ENCODE measurements at regions not wholly inside any gene's neighbourhood (a gene's known extent, or its start where the extent isn't known, plus 50 kb on each side); places are given as distances from the start of the nearest gene placed in this dataset.

DNA sequence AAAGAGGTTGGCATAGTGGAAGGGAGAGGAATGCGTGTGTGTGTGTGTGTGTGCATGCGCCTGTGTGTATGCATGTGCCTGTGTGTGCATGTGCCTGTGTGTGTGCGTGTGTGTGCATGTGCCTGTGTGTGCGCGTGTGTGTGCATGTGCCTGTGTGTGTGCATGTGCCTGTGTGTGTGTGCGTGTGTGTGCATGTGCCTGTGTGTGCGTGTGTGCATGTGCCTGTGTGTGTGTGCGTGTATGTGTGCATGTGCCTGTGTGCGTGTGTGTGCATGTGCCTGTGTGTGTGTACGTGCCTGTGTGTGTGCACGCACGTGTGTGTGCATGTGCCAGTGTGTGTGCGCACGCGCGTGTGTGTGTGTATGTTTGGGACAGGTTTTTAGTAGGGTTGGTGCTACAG lies 205.1 kb downstream of the MEMO1 start:
- POLR2A ChIA-PET (ENCODE audit: unreplicated experiment) = no interaction called here
- 75% methylated on average over 11 of the region's 16 CpGs; no CpG with 5 or more reads in 1 of the 2 experiments for WGBS, 2 experiments (ENCODE audit: extremely low coverage in 2 of 2, insufficient read length in 1 of 2)
- no peaks in the 10 kb centered on the region for H3K9me1 ChIP-seq (ENCODE audit: insufficient read depth, low read length)
- in situ Hi-C loops (cut with MboI; ENCODE audit: low sequenced_read_pairs) (no loop called here), dilution Hi-C loops (cut with HindIII; ENCODE audit: low sequenced_read_pairs, unreplicated experiment) (no loop called here), intact Hi-C loops (cut with micrococcal nuclease) (no loop called here)
- H2BK120ac ChIP-seq (ENCODE audit: low read depth, low read length) = no peak overlapping the region
- no peaks in the 10 kb centered on the region for H3K36me3 ChIP-seq (ENCODE audit: control insufficient read depth, insufficient read depth, low read length)
- no peak overlapping the region for H3K27ac ChIP-seq (ENCODE audit: insufficient read depth, low read length)
- H2BK20ac ChIP-seq (ENCODE audit: low read depth, low read length) = no peak overlapping the region
- H3K79me1 ChIP-seq (ENCODE audit: low read depth in 1 of 2, low read length in 2 of 2) = no peaks in the 10 kb centered on the region
- H2BK15ac ChIP-seq (ENCODE audit: low read depth, low read length) = no peak overlapping the region
- no peaks in the 10 kb centered on the region; the same call in 1 of the 2 replicates for H3K27me3 ChIP-seq (ENCODE audit: control insufficient read depth, insufficient read depth, low read length)
- H2AK5ac ChIP-seq (ENCODE audit: low read depth, low read length) = no peak overlapping the region
- no TSS peak for BruUV-seq (replicated peaks)
- peak overlapping the region; percentile 8 for H2AFZ ChIP-seq (replicated peaks; ENCODE audit: low read length, poor library complexity)
- no peak for ATAC-seq (ENCODE audit: low read depth)
- TF ChIP-seq ELK1 (IDR thresholded peaks at IDR 0.05; ENCODE audit: borderline replicate concordance, low read depth, low read length) (no peak), MAZ (IDR thresholded peaks at IDR 0.05; ENCODE audit: borderline replicate concordance, low read depth, low read length) (no peak), POLR2A (IDR thresholded peaks at IDR 0.05; ENCODE audit: low read depth, low read length) (no peak), RFX5 (IDR thresholded peaks at IDR 0.05; ENCODE audit: low read depth, low read length) (no peak), CEBPB (IDR thresholded peaks at IDR 0.05; ENCODE audit: low read depth, low read length) (no peak), SMC3 (IDR thresholded peaks at IDR 0.05; ENCODE audit: low read depth, low read length) (no peak), FOS (IDR thresholded peaks at IDR 0.05; ENCODE audit: low read depth, low read length) (no peak), BHLHE40 (IDR thresholded peaks at IDR 0.05; ENCODE audit: low read depth, low read length) (no peak), RAD21 (IDR thresholded peaks at IDR 0.05; ENCODE audit: low read length) (no peak), CHD1 (IDR thresholded peaks at IDR 0.05; ENCODE audit: low read depth, low read length) (no peak), RCOR1 (IDR thresholded peaks at IDR 0.05; ENCODE audit: insufficient replicate concordance, low read length) (no peak)
- TF ChIP-seq, protein P1, sequence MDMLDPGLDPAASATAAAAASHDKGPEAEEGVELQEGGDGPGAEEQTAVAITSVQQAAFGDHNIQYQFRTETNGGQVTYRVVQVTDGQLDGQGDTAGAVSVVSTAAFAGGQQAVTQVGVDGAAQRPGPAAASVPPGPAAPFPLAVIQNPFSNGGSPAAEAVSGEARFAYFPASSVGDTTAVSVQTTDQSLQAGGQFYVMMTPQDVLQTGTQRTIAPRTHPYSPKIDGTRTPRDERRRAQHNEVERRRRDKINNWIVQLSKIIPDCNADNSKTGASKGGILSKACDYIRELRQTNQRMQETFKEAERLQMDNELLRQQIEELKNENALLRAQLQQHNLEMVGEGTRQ (IDR thresholded peaks at IDR 0.05; ENCODE audit: low read depth, low read length) = no peak
- no peaks in the 10 kb centered on the region for H3K9me3 ChIP-seq (ENCODE audit: control insufficient read depth, insufficient read depth, low read length)
- H3K4me3 ChIP-seq (ENCODE audit: insufficient read depth, low read depth, low read length) = no peak overlapping the region
- H3K18ac ChIP-seq (ENCODE audit: low read depth, low read length) = no peak overlapping the region
- H4K5ac ChIP-seq (ENCODE audit: low read depth, low read length) = no peak overlapping the region
- no peak overlapping the region for H3K56ac ChIP-seq (ENCODE audit: extremely low read depth, insufficient read depth, low read length)
- H3K9ac ChIP-seq (ENCODE audit: low read depth, low read length) = no peak overlapping the region
- H3K23ac ChIP-seq (ENCODE audit: low read depth, low read length) = no peak overlapping the region
- DNase-seq = no peak
- no peak overlapping the region for H4K8ac ChIP-seq (ENCODE audit: low read depth in 2 of 2, low read length in 2 of 2)
- no peak overlapping the region for H2AK9ac ChIP-seq (replicated peaks; ENCODE audit: low read depth, low read length, poor library complexity)
- no peak overlapping the region for H3K14ac ChIP-seq (replicated peaks; ENCODE audit: low read depth, low read length)
- CTCF ChIA-PET = no interaction called here
- no peak overlapping the region for H3K4ac ChIP-seq (ENCODE audit: low read depth, low read length)
- no peaks in the 10 kb centered on the region for H4K20me1 ChIP-seq (ENCODE audit: insufficient read depth, low read length)
- H3K4me2 ChIP-seq (ENCODE audit: low read depth, low read length) = no peak overlapping the region
- no peak overlapping the region for H2BK5ac ChIP-seq (ENCODE audit: low read depth, low read length, poor library complexity, severe bottlenecking)
- H3K4me1 ChIP-seq (ENCODE audit: control insufficient read depth, insufficient read depth, low read length) = no peaks in the 10 kb centered on the region
- H4K91ac ChIP-seq (ENCODE audit: insufficient read depth, low read depth, low read length) = no peak overlapping the region

All from IMR-90 (cell line).